ENCODE measurements at regions not wholly inside any gene's neighbourhood (a gene's known extent, or its start where the extent isn't known, plus 50 kb on each side); places are given as distances from the start of the nearest gene placed in this dataset.

GRCh38 chr3:81874738-81875137, 113.3 kb upstream of the GBE1 start (continued):
- no peak for TF ChIP-seq RREB1 (CRISPR knock-in tag; IDR thresholded peaks at IDR 0.05)
- no peak for TF ChIP-seq ETV1 (tag; conservative IDR thresholded peaks at IDR 0.05; ENCODE audit: low read depth)
- TF ChIP-seq XRCC3 (IDR thresholded peaks at IDR 0.05) = no peak
- no peak for TF ChIP-seq TCF7 (IDR thresholded peaks at IDR 0.05; ENCODE audit: borderline replicate concordance)
- TF ChIP-seq ATF4 (CRISPR knock-in tag; IDR thresholded peaks at IDR 0.05) = no peak
- no peak for TF ChIP-seq SMARCE1 (IDR thresholded peaks at IDR 0.05)
- no peak for TF ChIP-seq MEF2A (IDR thresholded peaks at IDR 0.05; ENCODE audit: control insufficient read depth, low read depth, low read length)
- TF ChIP-seq HINFP (tag; conservative IDR thresholded peaks at IDR 0.05; ENCODE audit: low read depth) = no peak
